ENCODE measurements at regions not wholly inside any gene's neighbourhood (a gene's known extent, or its start where the extent isn't known, plus 50 kb on each side); places are given as distances from the start of the nearest gene placed in this dataset.

GRCh38 chr22:49053578-49053977 is 774.1 kb downstream of the BRD1 start:
- H3K27me3 ChIP-seq (ENCODE audit: low read length): no peaks in the 10 kb centered on the region
- H3K36me3 ChIP-seq (ENCODE audit: insufficient read depth, low read length): no peaks in the 10 kb centered on the region
- H4K20me1 ChIP-seq (ENCODE audit: insufficient read depth, low read depth, low read length): no peaks in the 10 kb centered on the region
- no peak overlapping the region for H3K27ac ChIP-seq (ENCODE audit: low read length)
- H3K4me3 ChIP-seq (ENCODE audit: low read length): no peak overlapping the region
- no peak overlapping the region for H2AFZ ChIP-seq (ENCODE audit: low read length)
- H3K9ac ChIP-seq (ENCODE audit: low read length): no peak overlapping the region
- H3K4me1 ChIP-seq (ENCODE audit: low read length): peaks cover 8% of the 10 kb centered on the region
- H3K79me2 ChIP-seq (ENCODE audit: low read length): no peaks in the 10 kb centered on the region
- H3K9me2 ChIP-seq (replicated peaks; ENCODE audit: insufficient read depth, low read length): no peaks in the 10 kb centered on the region
- H3K9me3 ChIP-seq (ENCODE audit: low read length): no peaks in the 10 kb centered on the region
- DNase-seq: no peak
- H3K4me2 ChIP-seq (ENCODE audit: low read depth, low read length, poor library complexity, severe bottlenecking): no peak overlapping the region

GRCh38 chr22:49052560-49052959 is 775.1 kb downstream of the BRD1 start:
- no peak for DNase-seq
- Histone ChIP-seq H3K27ac (ENCODE audit: low read length) (no peak overlapping the region), H3K9ac (ENCODE audit: low read length) (no peak overlapping the region), H3K4me2 (ENCODE audit: low read depth, low read length, poor library complexity, severe bottlenecking) (no peak overlapping the region), H3K79me2 (ENCODE audit: low read length) (no peaks in the 10 kb centered on the region), H3K9me2 (replicated peaks; ENCODE audit: insufficient read depth, low read length) (no peaks in the 10 kb centered on the region), H2AFZ (ENCODE audit: low read length) (no peak overlapping the region), H3K9me3 (ENCODE audit: low read length) (no peaks in the 10 kb centered on the region), H4K20me1 (ENCODE audit: insufficient read depth, low read depth, low read length) (no peaks in the 10 kb centered on the region), H3K36me3 (ENCODE audit: insufficient read depth, low read length) (no peaks in the 10 kb centered on the region), H3K27me3 (ENCODE audit: low read length) (no peaks in the 10 kb centered on the region), H3K4me3 (ENCODE audit: low read length) (no peak overlapping the region), H3K4me1 (ENCODE audit: low read length) (peaks cover 8% of the 10 kb centered on the region)

- H3K4me3 ChIP-seq (ENCODE audit: low read length): no peak overlapping the region
- H2AFZ ChIP-seq (ENCODE audit: low read length): no peak overlapping the region
- no peaks in the 10 kb centered on the region for H3K79me2 ChIP-seq (ENCODE audit: low read length)
- no peak overlapping the region for H3K4me2 ChIP-seq (ENCODE audit: low read depth, low read length, poor library complexity, severe bottlenecking)
- no peak for DNase-seq
- no peaks in the 10 kb centered on the region for H3K9me3 ChIP-seq (ENCODE audit: low read length)
- no peaks in the 10 kb centered on the region for H3K9me2 ChIP-seq (replicated peaks; ENCODE audit: insufficient read depth, low read length)
- no peaks in the 10 kb centered on the region for H3K27me3 ChIP-seq (ENCODE audit: low read length)
- no peaks in the 10 kb centered on the region for H3K36me3 ChIP-seq (ENCODE audit: insufficient read depth, low read length)
- peaks cover 8% of the 10 kb centered on the region for H3K4me1 ChIP-seq (ENCODE audit: low read length)
- no peak overlapping the region for H3K27ac ChIP-seq (ENCODE audit: low read length)
- no peaks in the 10 kb centered on the region for H4K20me1 ChIP-seq (ENCODE audit: insufficient read depth, low read depth, low read length)
- no peak overlapping the region for H3K9ac ChIP-seq (ENCODE audit: low read length)
Measured at GRCh38 chr22:49052023-49052538, 775.6 kb downstream of the BRD1 start.

- H3K9me3 ChIP-seq (ENCODE audit: low read length): no peaks in the 10 kb centered on the region
- no peaks in the 10 kb centered on the region for H3K36me3 ChIP-seq (ENCODE audit: insufficient read depth, low read length)
- H3K27me3 ChIP-seq (ENCODE audit: low read length): no peaks in the 10 kb centered on the region
- peaks cover 8% of the 10 kb centered on the region for H3K4me1 ChIP-seq (ENCODE audit: low read length)
- DNase-seq: no peak
- no peaks in the 10 kb centered on the region for H3K9me2 ChIP-seq (replicated peaks; ENCODE audit: insufficient read depth, low read length)
- H2AFZ ChIP-seq (ENCODE audit: low read length): no peak overlapping the region
- no peak overlapping the region for H3K9ac ChIP-seq (ENCODE audit: low read length)
- H3K27ac ChIP-seq (ENCODE audit: low read length): no peak overlapping the region
- no peak overlapping the region for H3K4me3 ChIP-seq (ENCODE audit: low read length)
- no peaks in the 10 kb centered on the region for H4K20me1 ChIP-seq (ENCODE audit: insufficient read depth, low read depth, low read length)
- no peaks in the 10 kb centered on the region for H3K79me2 ChIP-seq (ENCODE audit: low read length)
- no peak overlapping the region for H3K4me2 ChIP-seq (ENCODE audit: low read depth, low read length, poor library complexity, severe bottlenecking)
Measured at GRCh38 chr22:49051491-49052022, 776.1 kb downstream of the BRD1 start.

- no peak overlapping the region for H2AFZ ChIP-seq (ENCODE audit: low read length)
- DNase-seq: no peak
- no peak overlapping the region for H3K4me2 ChIP-seq (ENCODE audit: low read depth, low read length, poor library complexity, severe bottlenecking)
- no peak overlapping the region for H3K4me3 ChIP-seq (ENCODE audit: low read length)
- no peaks in the 10 kb centered on the region for H3K9me2 ChIP-seq (replicated peaks; ENCODE audit: insufficient read depth, low read length)
- H3K27me3 ChIP-seq (ENCODE audit: low read length): no peaks in the 10 kb centered on the region
- H3K27ac ChIP-seq (ENCODE audit: low read length): no peak overlapping the region
- no peak overlapping the region for H3K9ac ChIP-seq (ENCODE audit: low read length)
- H3K36me3 ChIP-seq (ENCODE audit: insufficient read depth, low read length): no peaks in the 10 kb centered on the region
- no peaks in the 10 kb centered on the region for H3K79me2 ChIP-seq (ENCODE audit: low read length)
- H4K20me1 ChIP-seq (ENCODE audit: insufficient read depth, low read depth, low read length): no peaks in the 10 kb centered on the region
- H3K9me3 ChIP-seq (ENCODE audit: low read length): no peaks in the 10 kb centered on the region
- H3K4me1 ChIP-seq (ENCODE audit: low read length): peaks cover 16% of the 10 kb centered on the region
Measured at GRCh38 chr22:49049691-49050090, 778.0 kb downstream of the BRD1 start.

- Histone ChIP-seq H3K4me2 (ENCODE audit: low read depth, low read length, poor library complexity, severe bottlenecking) (no peak overlapping the region), H3K79me2 (ENCODE audit: low read length) (no peaks in the 10 kb centered on the region), H3K36me3 (ENCODE audit: insufficient read depth, low read length) (no peaks in the 10 kb centered on the region), H3K9me3 (ENCODE audit: low read length) (no peaks in the 10 kb centered on the region), H3K4me1 (ENCODE audit: low read length) (peaks cover 12% of the 10 kb centered on the region), H3K27me3 (ENCODE audit: low read length) (no peaks in the 10 kb centered on the region), H2AFZ (ENCODE audit: low read length) (no peak overlapping the region), H4K20me1 (ENCODE audit: insufficient read depth, low read depth, low read length) (no peaks in the 10 kb centered on the region), H3K9ac (ENCODE audit: low read length) (no peak overlapping the region), H3K27ac (ENCODE audit: low read length) (no peak overlapping the region), H3K4me3 (ENCODE audit: low read length) (no peak overlapping the region), H3K9me2 (replicated peaks; ENCODE audit: insufficient read depth, low read length) (no peaks in the 10 kb centered on the region)
- DNase-seq: no peak
Measured at GRCh38 chr22:49048591-49048990, 779.1 kb downstream of the BRD1 start.

- H3K9me2 ChIP-seq (replicated peaks; ENCODE audit: insufficient read depth, low read length): no peaks in the 10 kb centered on the region
- peaks cover 8% of the 10 kb centered on the region for H3K4me1 ChIP-seq (ENCODE audit: low read length)
- no peak overlapping the region for H3K27ac ChIP-seq (ENCODE audit: low read length)
- no peaks in the 10 kb centered on the region for H3K27me3 ChIP-seq (ENCODE audit: low read length)
- H3K36me3 ChIP-seq (ENCODE audit: insufficient read depth, low read length): no peaks in the 10 kb centered on the region
- H3K4me2 ChIP-seq (ENCODE audit: low read depth, low read length, poor library complexity, severe bottlenecking): no peak overlapping the region
- H2AFZ ChIP-seq (ENCODE audit: low read length): no peak overlapping the region
- no peaks in the 10 kb centered on the region for H3K79me2 ChIP-seq (ENCODE audit: low read length)
- no peak overlapping the region for H3K4me3 ChIP-seq (ENCODE audit: low read length)
- H3K9ac ChIP-seq (ENCODE audit: low read length): no peak overlapping the region
- DNase-seq: no peak
- H3K9me3 ChIP-seq (ENCODE audit: low read length): no peaks in the 10 kb centered on the region
- no peaks in the 10 kb centered on the region for H4K20me1 ChIP-seq (ENCODE audit: insufficient read depth, low read depth, low read length)
Measured at GRCh38 chr22:49047447-49047846, 780.2 kb downstream of the BRD1 start.

GRCh38 chr22:49046546-49047361 is 780.9 kb downstream of the BRD1 start:
- Histone ChIP-seq H3K27me3 (ENCODE audit: low read length) (no peaks in the 10 kb centered on the region), H3K9ac (ENCODE audit: low read length) (peak overlapping the region; percentile 24; the same call in 1 of the 2 replicates), H3K27ac (ENCODE audit: low read length) (no peak overlapping the region), H3K36me3 (ENCODE audit: insufficient read depth, low read length) (no peaks in the 10 kb centered on the region), H3K79me2 (ENCODE audit: low read length) (no peaks in the 10 kb centered on the region), H3K4me1 (ENCODE audit: low read length) (peaks cover 8% of the 10 kb centered on the region), H3K4me3 (ENCODE audit: low read length) (no peak overlapping the region; the same call in 1 of the 2 replicates), H3K9me3 (ENCODE audit: low read length) (no peaks in the 10 kb centered on the region), H3K4me2 (ENCODE audit: low read depth, low read length, poor library complexity, severe bottlenecking) (no peak overlapping the region), H4K20me1 (ENCODE audit: insufficient read depth, low read depth, low read length) (no peaks in the 10 kb centered on the region), H2AFZ (ENCODE audit: low read length) (no peak overlapping the region), H3K9me2 (replicated peaks; ENCODE audit: insufficient read depth, low read length) (no peaks in the 10 kb centered on the region)
- peak; percentile 91 for DNase-seq

Data from Karpas-422 (cell line).